ENCODE measurements at regions not wholly inside any gene's neighbourhood (a gene's known extent, or its start where the extent isn't known, plus 50 kb on each side); places are given as distances from the start of the nearest gene placed in this dataset.

DNA sequence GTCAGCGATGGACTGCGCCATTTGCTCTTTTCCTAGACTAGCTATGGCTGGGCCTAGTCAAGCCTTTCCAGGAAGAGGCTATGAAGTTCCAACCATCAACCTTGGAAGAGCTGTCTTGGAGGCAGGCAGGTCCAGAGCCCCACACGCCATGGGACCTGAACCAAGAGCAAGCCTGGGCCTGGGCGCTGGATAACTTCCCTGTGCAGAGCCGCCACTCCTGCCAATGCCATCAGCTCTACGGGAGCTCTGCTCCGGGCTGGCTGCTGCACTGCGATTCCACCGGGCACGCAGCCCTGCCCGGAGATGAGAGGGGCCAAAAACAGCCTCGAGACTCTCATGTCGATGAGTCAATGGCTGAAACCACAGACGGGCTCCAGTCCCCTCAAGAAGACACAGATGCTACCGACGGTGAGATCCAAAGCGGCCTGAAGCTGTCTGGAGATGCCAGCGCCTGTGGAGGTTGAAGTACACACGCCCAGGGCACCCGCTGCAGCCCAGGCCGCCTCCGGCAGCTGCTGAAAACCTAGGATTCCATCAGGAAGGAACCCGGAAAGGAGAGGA, 103.7 kb upstream of the SELENOP start:
- no peak for DNase-seq (ENCODE audit: low read depth, low spot score)
- Histone ChIP-seq H3K27ac (ENCODE audit: low read depth, low read length) (no peak overlapping the region), H3K9me3 (ENCODE audit: control insufficient read depth, insufficient read depth, low read length) (peaks cover 3% of the 10 kb centered on the region; the same call in 1 of the 2 replicates), H3K4me3 (ENCODE audit: low read depth, low read length) (no peak overlapping the region), H3K27me3 (ENCODE audit: control insufficient read depth, insufficient read depth, low read length) (no peaks in the 10 kb centered on the region)
- TF ChIP-seq, protein P1, sequence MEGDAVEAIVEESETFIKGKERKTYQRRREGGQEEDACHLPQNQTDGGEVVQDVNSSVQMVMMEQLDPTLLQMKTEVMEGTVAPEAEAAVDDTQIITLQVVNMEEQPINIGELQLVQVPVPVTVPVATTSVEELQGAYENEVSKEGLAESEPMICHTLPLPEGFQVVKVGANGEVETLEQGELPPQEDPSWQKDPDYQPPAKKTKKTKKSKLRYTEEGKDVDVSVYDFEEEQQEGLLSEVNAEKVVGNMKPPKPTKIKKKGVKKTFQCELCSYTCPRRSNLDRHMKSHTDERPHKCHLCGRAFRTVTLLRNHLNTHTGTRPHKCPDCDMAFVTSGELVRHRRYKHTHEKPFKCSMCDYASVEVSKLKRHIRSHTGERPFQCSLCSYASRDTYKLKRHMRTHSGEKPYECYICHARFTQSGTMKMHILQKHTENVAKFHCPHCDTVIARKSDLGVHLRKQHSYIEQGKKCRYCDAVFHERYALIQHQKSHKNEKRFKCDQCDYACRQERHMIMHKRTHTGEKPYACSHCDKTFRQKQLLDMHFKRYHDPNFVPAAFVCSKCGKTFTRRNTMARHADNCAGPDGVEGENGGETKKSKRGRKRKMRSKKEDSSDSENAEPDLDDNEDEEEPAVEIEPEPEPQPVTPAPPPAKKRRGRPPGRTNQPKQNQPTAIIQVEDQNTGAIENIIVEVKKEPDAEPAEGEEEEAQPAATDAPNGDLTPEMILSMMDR (IDR thresholded peaks at IDR 0.05; ENCODE audit: low read depth, low read length) = no peak
- ChIA-PET CTCF (no interaction called here), POLR2A (no interaction called here)

DNA sequence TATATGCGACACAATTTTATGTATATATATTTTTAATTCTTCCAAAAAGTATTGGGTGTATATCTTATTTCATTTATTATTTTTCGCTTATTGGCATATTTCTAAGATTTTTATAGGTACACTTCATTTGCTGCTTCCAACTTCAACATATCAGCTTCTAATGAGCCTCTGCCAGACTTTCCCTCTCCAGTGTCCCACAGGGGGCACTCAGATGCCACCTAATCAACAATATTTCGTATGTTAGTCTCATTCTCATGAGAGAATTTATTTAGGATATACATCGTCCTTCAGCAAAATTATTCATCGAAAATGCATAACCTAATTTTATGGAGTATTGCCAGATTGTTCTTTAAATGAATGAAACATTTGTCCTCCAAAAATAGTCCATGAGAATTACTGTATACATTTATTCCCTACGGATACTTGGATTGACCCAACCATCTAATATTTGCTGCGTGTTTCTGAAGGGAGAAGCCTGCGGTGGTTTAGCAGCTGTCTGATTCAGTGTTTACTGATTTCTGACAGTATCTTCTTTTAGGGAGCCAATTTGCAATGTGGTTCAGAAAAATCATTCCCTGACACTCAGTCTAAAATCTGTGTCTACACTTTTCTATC, 100.6 kb upstream of the SELENOP start:
- TF ChIP-seq, protein P1 (IDR thresholded peaks at IDR 0.05; ENCODE audit: low read depth, low read length) = peak; percentile 64
- POLR2A ChIA-PET = interaction anchor here (0.6 to 1.3 kb wide), 5 partner anchors 81 to 154 kb away, joined by 3 to 4 read pairs (median 3); no protein-coding TSS in a partner anchor
- CTCF ChIA-PET = interaction anchor here (0.5 to 6.0 kb wide), 48 partner anchors 9 to 855 kb away, joined by 3 to 60 read pairs (median 4); partner anchors contain the start of genes ANXA2R and TMEM267
- Histone ChIP-seq H3K4me3 (ENCODE audit: low read depth, low read length) (no peak overlapping the region), H3K9me3 (ENCODE audit: control insufficient read depth, insufficient read depth, low read length) (peaks cover 3% of the 10 kb centered on the region; the same call in 1 of the 2 replicates), H3K27me3 (ENCODE audit: control insufficient read depth, insufficient read depth, low read length) (peaks cover 4% of the 10 kb centered on the region), H3K27ac (ENCODE audit: low read depth, low read length) (no peak overlapping the region)
- peak; percentile 13 for DNase-seq (ENCODE audit: low read depth, low spot score)

DNA sequence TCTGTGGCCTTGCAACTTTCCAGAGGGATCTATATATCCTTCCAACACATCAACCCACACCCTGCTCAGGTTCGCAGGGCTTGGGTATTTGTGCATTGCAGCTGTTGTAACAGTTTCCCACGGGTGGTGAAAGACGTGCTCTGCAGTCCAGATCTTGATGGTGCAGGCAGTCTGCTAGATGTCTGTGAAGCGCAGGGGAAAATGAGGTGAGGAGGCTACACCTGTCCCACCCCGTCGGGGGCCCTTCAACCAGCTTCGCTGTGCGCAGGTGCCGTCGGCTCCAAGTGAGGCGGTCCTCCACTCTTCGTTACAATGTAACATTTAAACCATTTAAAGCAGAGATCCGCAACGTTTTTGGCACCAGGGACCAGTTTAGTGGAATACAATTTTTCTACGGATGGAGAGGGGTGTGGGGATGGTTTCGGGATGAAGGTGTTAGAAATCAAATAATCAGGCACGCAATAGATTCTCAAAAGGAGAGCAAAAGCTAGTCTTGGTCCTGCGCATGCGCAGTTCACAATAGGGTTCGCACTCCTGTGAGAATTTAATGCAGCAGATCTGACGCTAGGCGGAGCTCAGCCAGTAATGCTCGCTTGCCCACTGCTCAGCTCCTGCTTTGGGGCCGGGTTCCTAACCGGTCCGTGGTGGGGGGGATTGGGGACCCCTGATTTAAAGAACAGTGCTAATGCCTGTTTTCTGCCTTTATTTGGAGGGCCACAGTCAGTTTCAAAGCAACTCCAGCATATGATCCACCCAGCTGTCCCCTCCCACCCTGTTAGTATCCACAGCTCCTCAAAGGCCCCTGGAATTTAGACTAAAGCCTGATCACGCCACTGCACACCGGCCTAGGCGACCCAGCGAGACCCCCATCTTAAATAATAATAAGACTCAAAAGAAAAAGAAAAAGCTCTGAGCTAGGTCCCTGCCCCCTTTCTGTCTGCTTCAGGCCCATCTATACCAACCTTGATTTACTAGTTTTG, 97.1 kb upstream of the SELENOP start:
- ChIA-PET CTCF (interaction anchor here (0.5 to 6.0 kb wide), 61 partner anchors 10 to 575 kb away, joined by 3 to 60 read pairs (median 4); partner anchors contain the start of genes ANXA2R and TMEM267), POLR2A (interaction anchor here (0.6 to 1.2 kb wide), 6 partner anchors 40 to 156 kb away, joined by 3 to 15 read pairs (median 5); no protein-coding TSS in a partner anchor)
- no peak overlapping the region for H3K27ac ChIP-seq (ENCODE audit: low read depth, low read length)
- TF ChIP-seq, protein P1 (IDR thresholded peaks at IDR 0.05; ENCODE audit: low read depth, low read length) = peak; percentile 88
- H3K9me3 ChIP-seq (ENCODE audit: control insufficient read depth, insufficient read depth, low read length) = no peaks in the 10 kb centered on the region
- DNase-seq (ENCODE audit: low read depth, low spot score) = peak; percentile 68
- H3K27me3 ChIP-seq (ENCODE audit: control insufficient read depth, insufficient read depth, low read length) = peaks cover 23% of the 10 kb centered on the region
- H3K4me3 ChIP-seq (ENCODE audit: low read depth, low read length) = peak overlapping the region; percentile 58

DNA sequence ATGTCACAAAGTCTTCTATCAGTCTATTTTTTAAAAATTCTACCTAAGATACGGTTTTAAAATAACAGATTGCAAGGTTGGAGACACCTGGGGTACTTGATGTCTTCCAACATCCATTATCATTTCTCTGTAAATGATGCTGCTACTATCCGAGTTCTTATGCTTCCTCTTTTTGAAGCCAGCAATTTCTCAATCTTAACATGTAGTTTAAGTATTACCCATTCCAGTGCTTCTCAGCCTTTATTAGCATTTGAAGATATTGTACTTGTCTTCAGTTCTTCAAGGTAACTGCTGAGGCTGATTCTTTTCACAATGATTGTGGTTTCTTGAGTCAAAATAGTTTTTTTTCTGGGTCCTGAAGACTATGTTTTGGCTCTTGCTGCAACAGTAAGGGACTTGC, 96.4 kb upstream of the SELENOP start:
- TF ChIP-seq, protein P1 (IDR thresholded peaks at IDR 0.05; ENCODE audit: low read depth, low read length) = no peak
- ChIA-PET CTCF (interaction anchor here (0.6 to 6.0 kb wide), 22 partner anchors 12 to 485 kb away, joined by 3 to 43 read pairs (median 4); partner anchors contain the start of gene ANXA2R), POLR2A (interaction anchor here (1.2 kb wide), 2 partner anchors 42 to 157 kb away, joined by 4 to 5 read pairs; no protein-coding TSS in a partner anchor)
- Histone ChIP-seq H3K27me3 (ENCODE audit: control insufficient read depth, insufficient read depth, low read length) (peaks cover 23% of the 10 kb centered on the region), H3K27ac (ENCODE audit: low read depth, low read length) (no peak overlapping the region), H3K4me3 (ENCODE audit: low read depth, low read length) (no peak overlapping the region; the same call in 1 of the 2 replicates), H3K9me3 (ENCODE audit: control insufficient read depth, insufficient read depth, low read length) (no peaks in the 10 kb centered on the region)
- DNase-seq (ENCODE audit: low read depth, low spot score) = no peak
